HEK293 (cell line): ENCODE measurements at regions not wholly inside any gene's neighbourhood (a gene's known extent, or its start where the extent isn't known, plus 50 kb on each side); places are given as distances from the start of the nearest gene placed in this dataset.

Experiments used
- CTCF ChIA-PET: fragments of 350-600 bp; formaldehyde crosslinking; extraction: SDS; loops from one replicate; lab custom pipeline; 2021; ENCODE audit warnings: antibody characterized with exemption; lab: Yijun Ruan, JAX
- POLR2A ChIA-PET: fragments of 300-600 bp; formaldehyde crosslinking; extraction: SDS; loops from one replicate; lab custom pipeline; 2020; ENCODE audit warnings: antibody characterized with exemption, inconsistent platforms; lab: Yijun Ruan, JAX
- H3K27ac ChIP-seq: fragments of 200-500 bp; sonication (Bioruptor generic); 2 replicates; pipeline ENCODE4 v1.5.1; 2014; ENCODE audit warnings: low read depth, low read length, control low read depth, inconsistent platforms; ENCODE audit errors: extremely low read depth
- H3K36me3 ChIP-seq, 2 experiments: fragments of 200-500 bp in 1 of 2; sonication (Bioruptor generic) in 1 of 2; 1 replicate in 1 of 2; 2 replicates in 1 of 2; pipeline ENCODE4 v1.5.1; 2014 to 2017; ENCODE audit warnings: inconsistent platforms in 2 of 2, low read length in 2 of 2; ENCODE audit not compliant: control insufficient read depth in 2 of 2, insufficient read depth in 1 of 2
- H3K4me1 ChIP-seq: fragments of 200-500 bp; sonication (Bioruptor generic); 2 replicates; pipeline ENCODE4 v1.5.1; 2014; ENCODE audit warnings: mild to moderate bottlenecking, low read length, inconsistent platforms; ENCODE audit not compliant: control insufficient read depth, insufficient read depth
- H3K4me3 ChIP-seq: 2 replicates; pipeline ENCODE4 v1.5.1; 2011; ENCODE audit warnings: low read depth, mild to moderate bottlenecking, control low read depth, low read length, moderate library complexity
- H3K9me3 ChIP-seq: fragments of 200-500 bp; sonication (Bioruptor generic); 2 replicates; pipeline ENCODE4 v1.5.1; 2014; ENCODE audit warnings: low read depth, low read length, inconsistent platforms; ENCODE audit not compliant: control insufficient read depth, insufficient read depth
- GFI1B ChIP-seq: fragments of 450-650 bp; formaldehyde crosslinking; IDR thresholded peaks from 2 replicates; pipeline ENCODE4 v1.5.1; 2016; ENCODE audit warnings: missing biosample characterization, missing genetic modification characterization
- KLF16 ChIP-seq: fragments of 450-650 bp; formaldehyde crosslinking; IDR thresholded peaks from 2 replicates; pipeline ENCODE4 v1.5.1; 2017; ENCODE audit warnings: missing biosample characterization, missing genetic modification characterization
- REPIN1 ChIP-seq: fragments of 450-650 bp; formaldehyde crosslinking; IDR thresholded peaks from 2 replicates; pipeline ENCODE4 v1.5.1; 2017; ENCODE audit warnings: missing biosample characterization, missing genetic modification characterization, low read depth
- ZFHX2 ChIP-seq: fragments of 450-650 bp; formaldehyde crosslinking; conservative IDR thresholded peaks from 2 replicates; pipeline ENCODE4 v1.5.1; 2016; ENCODE audit warnings: missing biosample characterization, missing genetic modification characterization
- ZNF133 ChIP-seq: fragments of 450-650 bp; formaldehyde crosslinking; IDR thresholded peaks from 2 replicates; pipeline ENCODE4 v1.5.1; 2016; ENCODE audit warnings: missing biosample characterization, missing genetic modification characterization
- ZNF211 ChIP-seq: fragments of 450-650 bp; formaldehyde crosslinking; IDR thresholded peaks from 2 replicates; pipeline ENCODE4 v1.5.1; 2016; ENCODE audit warnings: low read depth, missing biosample characterization, missing genetic modification characterization
- ZNF341 ChIP-seq: fragments of 450-650 bp; formaldehyde crosslinking; IDR thresholded peaks from 2 replicates; pipeline ENCODE4; 2016; ENCODE audit warnings: low read depth, missing biosample characterization, missing genetic modification characterization
- ZNF433 ChIP-seq: fragments of 450-650 bp; formaldehyde crosslinking; IDR thresholded peaks from 2 replicates; pipeline ENCODE4 v1.5.1; 2016; ENCODE audit warnings: missing biosample characterization, missing genetic modification characterization, low read depth
- ZNF510 ChIP-seq: fragments of 450-650 bp; formaldehyde crosslinking; IDR thresholded peaks from 2 replicates; pipeline ENCODE4 v1.5.1; 2018; ENCODE audit warnings: mild to moderate bottlenecking, missing genetic modification characterization, missing biosample characterization; ENCODE audit not compliant: insufficient replicate concordance
- ZNF548 ChIP-seq: fragments of 450-650 bp; formaldehyde crosslinking; IDR thresholded peaks from 2 replicates; pipeline ENCODE4 v1.5.1; 2016; ENCODE audit warnings: missing biosample characterization, missing genetic modification characterization
- TF ChIP-seq, protein P1 (sequence below): fragments of 450-650 bp; formaldehyde crosslinking; IDR thresholded peaks from 2 replicates; pipeline ENCODE4 v1.5.1; 2016; ENCODE audit warnings: missing biosample characterization, missing genetic modification characterization
- TF ChIP-seq, protein P2 (sequence below): fragments of 450-650 bp; formaldehyde crosslinking; IDR thresholded peaks from 2 replicates; pipeline ENCODE4 v1.5.0; 2017; ENCODE audit warnings: missing biosample characterization, missing genetic modification characterization, borderline replicate concordance
- TF ChIP-seq, protein P3 (sequence below): fragments of 450-650 bp; formaldehyde crosslinking; IDR thresholded peaks from 2 replicates; pipeline ENCODE4 v1.5.1; 2016; ENCODE audit warnings: missing biosample characterization, missing genetic modification characterization
- TF ChIP-seq, protein P4 (sequence below): fragments of 450-650 bp; formaldehyde crosslinking; IDR thresholded peaks from 2 replicates; pipeline ENCODE4 v1.5.1; 2016; ENCODE audit warnings: missing biosample characterization, missing genetic modification characterization, borderline replicate concordance
- TF ChIP-seq, protein P5 (sequence below): fragments of 450-650 bp; IDR thresholded peaks from 2 replicates; pipeline ENCODE4 v1.5.1; 2018; ENCODE audit warnings: missing biosample characterization, mild to moderate bottlenecking, missing genetic modification characterization

DNA sequence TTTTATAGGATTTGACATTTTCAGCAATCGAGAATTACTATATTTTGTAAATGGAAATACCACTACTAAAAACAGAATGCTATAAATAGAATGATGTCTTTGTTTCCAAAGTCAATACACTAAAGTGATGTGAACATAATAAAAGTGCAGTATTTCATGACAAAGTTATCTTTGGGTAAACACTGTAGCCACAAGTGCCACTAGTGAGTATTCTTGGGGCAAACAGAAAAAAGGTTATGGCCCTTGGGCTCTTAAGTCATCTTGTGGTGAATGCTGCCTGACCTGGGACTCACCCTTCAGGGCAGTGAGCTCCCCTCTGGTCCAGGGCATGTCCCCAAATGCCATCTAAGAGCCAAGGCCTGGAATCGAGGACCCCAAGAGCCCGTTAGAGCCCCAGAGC lies 99.2 kb upstream of the KYNU start:
- no peak for TF ChIP-seq ZNF341 (tag by site-specific recombination)
- TF ChIP-seq, protein P1, sequence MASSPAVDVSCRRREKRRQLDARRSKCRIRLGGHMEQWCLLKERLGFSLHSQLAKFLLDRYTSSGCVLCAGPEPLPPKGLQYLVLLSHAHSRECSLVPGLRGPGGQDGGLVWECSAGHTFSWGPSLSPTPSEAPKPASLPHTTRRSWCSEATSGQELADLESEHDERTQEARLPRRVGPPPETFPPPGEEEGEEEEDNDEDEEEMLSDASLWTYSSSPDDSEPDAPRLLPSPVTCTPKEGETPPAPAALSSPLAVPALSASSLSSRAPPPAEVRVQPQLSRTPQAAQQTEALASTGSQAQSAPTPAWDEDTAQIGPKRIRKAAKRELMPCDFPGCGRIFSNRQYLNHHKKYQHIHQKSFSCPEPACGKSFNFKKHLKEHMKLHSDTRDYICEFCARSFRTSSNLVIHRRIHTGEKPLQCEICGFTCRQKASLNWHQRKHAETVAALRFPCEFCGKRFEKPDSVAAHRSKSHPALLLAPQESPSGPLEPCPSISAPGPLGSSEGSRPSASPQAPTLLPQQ = no peak
- TF ChIP-seq ZNF211 (tag by site-specific recombination) = no peak
- TF ChIP-seq GFI1B = no peak
- no peak for TF ChIP-seq ZFHX2 (tag by site-specific recombination)
- no peak overlapping the region for H3K27ac ChIP-seq
- no peaks in the 10 kb centered on the region for H3K36me3 ChIP-seq
- CTCF ChIA-PET = no interaction called here
- H3K4me1 ChIP-seq = no peaks in the 10 kb centered on the region
- no peaks in the 10 kb centered on the region for H3K9me3 ChIP-seq
- POLR2A ChIA-PET = no interaction called here
- no peak overlapping the region for H3K4me3 ChIP-seq

DNA sequence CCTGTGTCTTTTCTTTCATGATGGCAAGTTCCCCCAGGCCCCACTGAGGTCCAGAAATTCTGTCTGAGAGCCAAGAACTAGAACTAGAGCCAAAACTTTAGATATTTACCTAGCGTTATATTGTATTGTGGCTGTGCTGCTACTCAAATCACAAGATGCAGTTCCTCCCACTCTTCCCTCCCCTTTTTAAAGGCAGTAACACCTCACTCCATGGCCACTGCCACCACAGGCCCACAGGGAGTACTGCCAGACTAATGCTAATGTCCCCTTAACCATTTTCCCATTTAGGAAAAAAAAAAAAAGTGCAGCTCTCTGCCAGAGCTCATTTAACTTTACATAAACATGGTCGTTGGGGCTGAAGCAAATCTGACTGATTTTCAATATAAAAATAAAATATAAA lies 99.7 kb upstream of the KYNU start:
- no peak overlapping the region for H3K27ac ChIP-seq
- H3K4me1 ChIP-seq = no peaks in the 10 kb centered on the region
- H3K4me3 ChIP-seq = no peak overlapping the region
- no peaks in the 10 kb centered on the region for H3K36me3 ChIP-seq
- no peak for TF ChIP-seq ZNF433 (tag by site-specific recombination)
- TF ChIP-seq, protein P2, sequence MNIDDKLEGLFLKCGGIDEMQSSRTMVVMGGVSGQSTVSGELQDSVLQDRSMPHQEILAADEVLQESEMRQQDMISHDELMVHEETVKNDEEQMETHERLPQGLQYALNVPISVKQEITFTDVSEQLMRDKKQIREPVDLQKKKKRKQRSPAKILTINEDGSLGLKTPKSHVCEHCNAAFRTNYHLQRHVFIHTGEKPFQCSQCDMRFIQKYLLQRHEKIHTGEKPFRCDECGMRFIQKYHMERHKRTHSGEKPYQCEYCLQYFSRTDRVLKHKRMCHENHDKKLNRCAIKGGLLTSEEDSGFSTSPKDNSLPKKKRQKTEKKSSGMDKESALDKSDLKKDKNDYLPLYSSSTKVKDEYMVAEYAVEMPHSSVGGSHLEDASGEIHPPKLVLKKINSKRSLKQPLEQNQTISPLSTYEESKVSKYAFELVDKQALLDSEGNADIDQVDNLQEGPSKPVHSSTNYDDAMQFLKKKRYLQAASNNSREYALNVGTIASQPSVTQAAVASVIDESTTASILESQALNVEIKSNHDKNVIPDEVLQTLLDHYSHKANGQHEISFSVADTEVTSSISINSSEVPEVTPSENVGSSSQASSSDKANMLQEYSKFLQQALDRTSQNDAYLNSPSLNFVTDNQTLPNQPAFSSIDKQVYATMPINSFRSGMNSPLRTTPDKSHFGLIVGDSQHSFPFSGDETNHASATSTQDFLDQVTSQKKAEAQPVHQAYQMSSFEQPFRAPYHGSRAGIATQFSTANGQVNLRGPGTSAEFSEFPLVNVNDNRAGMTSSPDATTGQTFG (tag by site-specific recombination) = no peak
- TF ChIP-seq, protein P3, sequence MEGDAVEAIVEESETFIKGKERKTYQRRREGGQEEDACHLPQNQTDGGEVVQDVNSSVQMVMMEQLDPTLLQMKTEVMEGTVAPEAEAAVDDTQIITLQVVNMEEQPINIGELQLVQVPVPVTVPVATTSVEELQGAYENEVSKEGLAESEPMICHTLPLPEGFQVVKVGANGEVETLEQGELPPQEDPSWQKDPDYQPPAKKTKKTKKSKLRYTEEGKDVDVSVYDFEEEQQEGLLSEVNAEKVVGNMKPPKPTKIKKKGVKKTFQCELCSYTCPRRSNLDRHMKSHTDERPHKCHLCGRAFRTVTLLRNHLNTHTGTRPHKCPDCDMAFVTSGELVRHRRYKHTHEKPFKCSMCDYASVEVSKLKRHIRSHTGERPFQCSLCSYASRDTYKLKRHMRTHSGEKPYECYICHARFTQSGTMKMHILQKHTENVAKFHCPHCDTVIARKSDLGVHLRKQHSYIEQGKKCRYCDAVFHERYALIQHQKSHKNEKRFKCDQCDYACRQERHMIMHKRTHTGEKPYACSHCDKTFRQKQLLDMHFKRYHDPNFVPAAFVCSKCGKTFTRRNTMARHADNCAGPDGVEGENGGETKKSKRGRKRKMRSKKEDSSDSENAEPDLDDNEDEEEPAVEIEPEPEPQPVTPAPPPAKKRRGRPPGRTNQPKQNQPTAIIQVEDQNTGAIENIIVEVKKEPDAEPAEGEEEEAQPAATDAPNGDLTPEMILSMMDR = no peak
- TF ChIP-seq KLF16 (tag by site-specific recombination) = no peak
- TF ChIP-seq, protein P4, sequence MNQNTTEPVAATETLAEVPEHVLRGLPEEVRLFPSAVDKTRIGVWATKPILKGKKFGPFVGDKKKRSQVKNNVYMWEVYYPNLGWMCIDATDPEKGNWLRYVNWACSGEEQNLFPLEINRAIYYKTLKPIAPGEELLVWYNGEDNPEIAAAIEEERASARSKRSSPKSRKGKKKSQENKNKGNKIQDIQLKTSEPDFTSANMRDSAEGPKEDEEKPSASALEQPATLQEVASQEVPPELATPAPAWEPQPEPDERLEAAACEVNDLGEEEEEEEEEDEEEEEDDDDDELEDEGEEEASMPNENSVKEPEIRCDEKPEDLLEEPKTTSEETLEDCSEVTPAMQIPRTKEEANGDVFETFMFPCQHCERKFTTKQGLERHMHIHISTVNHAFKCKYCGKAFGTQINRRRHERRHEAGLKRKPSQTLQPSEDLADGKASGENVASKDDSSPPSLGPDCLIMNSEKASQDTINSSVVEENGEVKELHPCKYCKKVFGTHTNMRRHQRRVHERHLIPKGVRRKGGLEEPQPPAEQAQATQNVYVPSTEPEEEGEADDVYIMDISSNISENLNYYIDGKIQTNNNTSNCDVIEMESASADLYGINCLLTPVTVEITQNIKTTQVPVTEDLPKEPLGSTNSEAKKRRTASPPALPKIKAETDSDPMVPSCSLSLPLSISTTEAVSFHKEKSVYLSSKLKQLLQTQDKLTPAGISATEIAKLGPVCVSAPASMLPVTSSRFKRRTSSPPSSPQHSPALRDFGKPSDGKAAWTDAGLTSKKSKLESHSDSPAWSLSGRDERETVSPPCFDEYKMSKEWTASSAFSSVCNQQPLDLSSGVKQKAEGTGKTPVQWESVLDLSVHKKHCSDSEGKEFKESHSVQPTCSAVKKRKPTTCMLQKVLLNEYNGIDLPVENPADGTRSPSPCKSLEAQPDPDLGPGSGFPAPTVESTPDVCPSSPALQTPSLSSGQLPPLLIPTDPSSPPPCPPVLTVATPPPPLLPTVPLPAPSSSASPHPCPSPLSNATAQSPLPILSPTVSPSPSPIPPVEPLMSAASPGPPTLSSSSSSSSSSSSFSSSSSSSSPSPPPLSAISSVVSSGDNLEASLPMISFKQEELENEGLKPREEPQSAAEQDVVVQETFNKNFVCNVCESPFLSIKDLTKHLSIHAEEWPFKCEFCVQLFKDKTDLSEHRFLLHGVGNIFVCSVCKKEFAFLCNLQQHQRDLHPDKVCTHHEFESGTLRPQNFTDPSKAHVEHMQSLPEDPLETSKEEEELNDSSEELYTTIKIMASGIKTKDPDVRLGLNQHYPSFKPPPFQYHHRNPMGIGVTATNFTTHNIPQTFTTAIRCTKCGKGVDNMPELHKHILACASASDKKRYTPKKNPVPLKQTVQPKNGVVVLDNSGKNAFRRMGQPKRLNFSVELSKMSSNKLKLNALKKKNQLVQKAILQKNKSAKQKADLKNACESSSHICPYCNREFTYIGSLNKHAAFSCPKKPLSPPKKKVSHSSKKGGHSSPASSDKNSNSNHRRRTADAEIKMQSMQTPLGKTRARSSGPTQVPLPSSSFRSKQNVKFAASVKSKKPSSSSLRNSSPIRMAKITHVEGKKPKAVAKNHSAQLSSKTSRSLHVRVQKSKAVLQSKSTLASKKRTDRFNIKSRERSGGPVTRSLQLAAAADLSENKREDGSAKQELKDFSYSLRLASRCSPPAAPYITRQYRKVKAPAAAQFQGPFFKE (tag by site-specific recombination) = no peak
- TF ChIP-seq ZNF548 (tag by site-specific recombination) = no peak
- TF ChIP-seq, protein P5, sequence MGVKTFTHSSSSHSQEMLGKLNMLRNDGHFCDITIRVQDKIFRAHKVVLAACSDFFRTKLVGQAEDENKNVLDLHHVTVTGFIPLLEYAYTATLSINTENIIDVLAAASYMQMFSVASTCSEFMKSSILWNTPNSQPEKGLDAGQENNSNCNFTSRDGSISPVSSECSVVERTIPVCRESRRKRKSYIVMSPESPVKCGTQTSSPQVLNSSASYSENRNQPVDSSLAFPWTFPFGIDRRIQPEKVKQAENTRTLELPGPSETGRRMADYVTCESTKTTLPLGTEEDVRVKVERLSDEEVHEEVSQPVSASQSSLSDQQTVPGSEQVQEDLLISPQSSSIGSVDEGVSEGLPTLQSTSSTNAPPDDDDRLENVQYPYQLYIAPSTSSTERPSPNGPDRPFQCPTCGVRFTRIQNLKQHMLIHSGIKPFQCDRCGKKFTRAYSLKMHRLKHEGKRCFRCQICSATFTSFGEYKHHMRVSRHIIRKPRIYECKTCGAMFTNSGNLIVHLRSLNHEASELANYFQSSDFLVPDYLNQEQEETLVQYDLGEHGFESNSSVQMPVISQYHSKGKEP (tag by site-specific recombination) = no peak
- TF ChIP-seq REPIN1 (tag by site-specific recombination) = no peak
- TF ChIP-seq ZNF133 (tag by site-specific recombination) = no peak
- TF ChIP-seq ZNF510 (tag by site-specific recombination) = no peak
- TF ChIP-seq, all 188 proteins: peak for 0
- ChIA-PET CTCF (no interaction called here), POLR2A (no interaction called here)
- no peaks in the 10 kb centered on the region for H3K9me3 ChIP-seq
